ENCODE measurements at regions not wholly inside any gene's neighbourhood (a gene's known extent, or its start where the extent isn't known, plus 50 kb on each side); places are given as distances from the start of the nearest gene placed in this dataset.

- Histone ChIP-seq H3K9me2 (replicated peaks; ENCODE audit: insufficient read depth, low read length) (no peaks in the 10 kb centered on the region), H3K79me2 (ENCODE audit: low read length) (no peaks in the 10 kb centered on the region), H2AFZ (ENCODE audit: low read length) (no peak overlapping the region), H4K20me1 (ENCODE audit: insufficient read depth, low read length) (no peaks in the 10 kb centered on the region), H3K4me1 (ENCODE audit: low read length) (peaks cover 7% of the 10 kb centered on the region; the same call in 1 of the 2 replicates), H3K9ac (ENCODE audit: low read length) (no peak overlapping the region), H3F3A (ENCODE audit: insufficient read depth, low read length) (no peaks in the 10 kb centered on the region), H3K27ac (ENCODE audit: low read length) (no peak overlapping the region), H3K27me3 (replicated peaks; ENCODE audit: insufficient read depth, low read length) (no peaks in the 10 kb centered on the region), H3K4me2 (ENCODE audit: low read depth, low read length) (no peak overlapping the region), H3K36me3 (replicated peaks; ENCODE audit: insufficient read depth, low read length) (no peaks in the 10 kb centered on the region), H3K4me3 (ENCODE audit: low read length) (no peak overlapping the region), H3K9me3 (replicated peaks; ENCODE audit: insufficient read depth, low read length) (no peaks in the 10 kb centered on the region)
- no peak for DNase-seq
- TF ChIP-seq CTCF (IDR thresholded peaks at IDR 0.05; ENCODE audit: low read length): no peak
- TF ChIP-seq EZH2phosphoT487 (IDR thresholded peaks at IDR 0.05; ENCODE audit: low read length): no peak
- no peak for TF ChIP-seq EZH2 (optimal IDR thresholded peaks at IDR 0.05; ENCODE audit: low read depth, low read length)
These were observed 139.2 kb upstream of the VRK2 start for GRCh38 chr2:57907411-57907810.

- peak overlapping the region; percentile 12; the same call in 1 of the 2 replicates for H2AFZ ChIP-seq (ENCODE audit: low read length)
- no peaks in the 10 kb centered on the region for H3K9me2 ChIP-seq (replicated peaks; ENCODE audit: insufficient read depth, low read length)
- no peaks in the 10 kb centered on the region for H4K20me1 ChIP-seq (ENCODE audit: insufficient read depth, low read length)
- no peaks in the 10 kb centered on the region for H3K27me3 ChIP-seq (replicated peaks; ENCODE audit: insufficient read depth, low read length)
- H3F3A ChIP-seq (ENCODE audit: insufficient read depth, low read length): no peaks in the 10 kb centered on the region
- H3K4me1 ChIP-seq (ENCODE audit: low read length): peaks cover 7% of the 10 kb centered on the region; the same call in 1 of the 2 replicates
- peak; percentile 51 for DNase-seq
- H3K36me3 ChIP-seq (replicated peaks; ENCODE audit: insufficient read depth, low read length): no peaks in the 10 kb centered on the region
- H3K4me3 ChIP-seq (ENCODE audit: low read length): no peak overlapping the region
- no peak overlapping the region for H3K27ac ChIP-seq (ENCODE audit: low read length)
- H3K9ac ChIP-seq (ENCODE audit: low read length): no peak overlapping the region
- no peaks in the 10 kb centered on the region for H3K9me3 ChIP-seq (replicated peaks; ENCODE audit: insufficient read depth, low read length)
- TF ChIP-seq EZH2phosphoT487 (IDR thresholded peaks at IDR 0.05; ENCODE audit: low read length) (no peak), CTCF (IDR thresholded peaks at IDR 0.05; ENCODE audit: low read length) (no peak), EZH2 (optimal IDR thresholded peaks at IDR 0.05; ENCODE audit: low read depth, low read length) (no peak)
- H3K4me2 ChIP-seq (ENCODE audit: low read depth, low read length): peak overlapping the region; percentile 36; the same call in 1 of the 2 replicates
- H3K79me2 ChIP-seq (ENCODE audit: low read length): no peaks in the 10 kb centered on the region
These were observed 137.9 kb upstream of the VRK2 start for GRCh38 chr2:57908736-57909161.

DNA sequence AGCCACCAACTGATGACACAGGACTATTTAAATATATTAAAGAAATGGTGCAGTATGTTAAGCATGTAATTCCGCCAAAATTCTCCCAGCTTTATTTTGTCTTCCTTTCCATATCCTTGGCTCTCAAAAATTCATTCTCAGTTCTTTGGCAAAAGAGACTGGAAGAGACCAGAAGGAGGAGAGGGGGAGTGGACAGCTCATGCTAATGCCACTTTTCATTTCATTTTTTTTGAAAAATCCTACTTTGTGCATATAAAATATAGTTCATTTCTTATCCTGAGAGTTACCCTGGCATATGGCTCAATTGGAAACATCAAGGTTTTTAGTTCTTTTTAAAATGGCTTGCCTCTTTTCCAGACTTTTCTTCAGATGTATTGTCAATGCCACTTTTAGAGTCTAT, 128.5 kb upstream of the VRK2 start:
- H2AFZ ChIP-seq (ENCODE audit: low read length): no peak overlapping the region
- H3K36me3 ChIP-seq (replicated peaks; ENCODE audit: insufficient read depth, low read length): no peaks in the 10 kb centered on the region
- H3K4me2 ChIP-seq (ENCODE audit: low read depth, low read length): no peak overlapping the region
- H3K27ac ChIP-seq (ENCODE audit: low read length): no peak overlapping the region
- H4K20me1 ChIP-seq (ENCODE audit: insufficient read depth, low read length): no peaks in the 10 kb centered on the region
- no peak for DNase-seq
- H3K4me3 ChIP-seq (ENCODE audit: low read length): no peak overlapping the region
- H3K9me3 ChIP-seq (replicated peaks; ENCODE audit: insufficient read depth, low read length): no peaks in the 10 kb centered on the region
- no peaks in the 10 kb centered on the region for H3K9me2 ChIP-seq (replicated peaks; ENCODE audit: insufficient read depth, low read length)
- H3K9ac ChIP-seq (ENCODE audit: low read length): no peak overlapping the region
- H3F3A ChIP-seq (ENCODE audit: insufficient read depth, low read length): no peaks in the 10 kb centered on the region
- no peaks in the 10 kb centered on the region for H3K79me2 ChIP-seq (ENCODE audit: low read length)
- no peaks in the 10 kb centered on the region for H3K4me1 ChIP-seq (ENCODE audit: low read length)
- TF ChIP-seq EZH2phosphoT487 (IDR thresholded peaks at IDR 0.05; ENCODE audit: low read length) (no peak), CTCF (IDR thresholded peaks at IDR 0.05; ENCODE audit: low read length) (no peak), EZH2 (optimal IDR thresholded peaks at IDR 0.05; ENCODE audit: low read depth, low read length) (no peak)
- H3K27me3 ChIP-seq (replicated peaks; ENCODE audit: insufficient read depth, low read length): no peaks in the 10 kb centered on the region
